Spleen (tissue), 7 donors: ENCODE measurements at regions not wholly inside any gene's neighbourhood (a gene's known extent, or its start where the extent isn't known, plus 50 kb on each side); places are given as distances from the start of the nearest gene placed in this dataset.

Source experiments
- CTCF ChIP-seq, 11 experiments: fragments of 200-600 bp in 7 of 11; fragments of 450-650 bp in 4 of 11; sonication (generic) in 4 of 11; IDR thresholded peaks in 8 of 11; conservative IDR thresholded peaks in 3 of 11; 1 replicate in 7 of 11; 2 replicates in 4 of 11; pipeline versions ENCODE4 v1.4.0 to v1.8.0; 2016 to 2021; ENCODE audit warnings: antibody characterized with exemption in 11 of 11, inconsistent platforms in 4 of 11, mild to moderate bottlenecking in 1 of 11
- POLR2AphosphoS5 ChIP-seq, 3 donors: sonication (generic); formaldehyde crosslinking; IDR thresholded peaks; one replicate each; pipeline ENCODE4 v1.5.1; 2017; ENCODE audit warnings: antibody characterized with exemption in 3 of 3
- donor health status: DM: no; HTN: no; CAD: no; lungs with moderate emphysema.
- donor health status: DM: no; HTN: no; CAD: no.
- donor health status: DM: no; HTN: no; CAD: no.

GRCh38 chr1:22223176-22223575 lies 80.3 kb upstream of the WNT4 start:
- TF ChIP-seq CTCF (IDR thresholded peaks at IDR 0.05 in 8 of 11, conservative IDR thresholded peaks at IDR 0.05 in 3 of 11) (no peak), POLR2AphosphoS5 (IDR thresholded peaks at IDR 0.05) (no peak)
